ENCODE measurements at regions not wholly inside any gene's neighbourhood (a gene's known extent, or its start where the extent isn't known, plus 50 kb on each side); places are given as distances from the start of the nearest gene placed in this dataset.
"Not testable (repeated sequence)": the region's sequence is repeated elsewhere in the genome, so short reads cannot be mapped to it uniquely, and the experiment has no call there.

DNA sequence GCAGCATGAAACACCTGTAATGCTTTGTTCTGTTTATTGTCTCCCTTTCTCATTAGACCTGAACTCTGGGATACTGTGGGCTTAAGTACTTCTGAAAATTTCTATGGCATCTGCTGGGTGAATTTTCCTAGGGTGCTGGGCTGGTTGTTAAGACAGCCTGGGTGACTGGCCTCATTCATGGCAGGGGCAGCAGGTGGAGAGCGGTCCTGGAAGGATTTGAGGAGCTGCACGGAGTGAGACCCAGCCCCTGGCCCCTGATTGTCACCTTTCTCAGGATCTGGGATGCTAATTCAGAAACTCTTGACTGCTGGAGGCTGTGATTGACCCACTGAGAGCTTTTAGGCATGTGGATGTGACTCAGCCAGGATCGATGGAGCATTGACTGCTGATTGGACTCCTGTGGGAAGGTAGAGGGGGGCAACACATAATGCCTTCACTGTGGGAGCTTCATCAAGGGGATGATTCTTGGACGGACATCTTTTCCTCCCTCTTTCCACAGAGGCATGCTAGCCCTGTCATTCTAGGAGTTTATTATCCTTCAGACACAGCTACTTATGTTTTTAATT lies 252.0 kb downstream of the GOLGA6L6 start:
- H3K27ac ChIP-seq; H3K27me3 ChIP-seq (replicated peaks); DNase-seq (ENCODE audit: low read depth in 1 of 2, low spot score in 2 of 2); H3K4me1 ChIP-seq (replicated peaks); H3K9me3 ChIP-seq (replicated peaks); H3K4me3 ChIP-seq; H3K36me3 ChIP-seq: not testable (repeated sequence)

- not testable (repeated sequence) for H3K27ac ChIP-seq; H3K36me3 ChIP-seq; H3K4me3 ChIP-seq; H3K4me1 ChIP-seq (replicated peaks); DNase-seq (ENCODE audit: low read depth in 1 of 2, low spot score in 2 of 2); H3K27me3 ChIP-seq (replicated peaks); H3K9me3 ChIP-seq (replicated peaks)
Observed at GRCh38 chr15:20288800-20289537, 252.6 kb downstream of the GOLGA6L6 start.

DNA sequence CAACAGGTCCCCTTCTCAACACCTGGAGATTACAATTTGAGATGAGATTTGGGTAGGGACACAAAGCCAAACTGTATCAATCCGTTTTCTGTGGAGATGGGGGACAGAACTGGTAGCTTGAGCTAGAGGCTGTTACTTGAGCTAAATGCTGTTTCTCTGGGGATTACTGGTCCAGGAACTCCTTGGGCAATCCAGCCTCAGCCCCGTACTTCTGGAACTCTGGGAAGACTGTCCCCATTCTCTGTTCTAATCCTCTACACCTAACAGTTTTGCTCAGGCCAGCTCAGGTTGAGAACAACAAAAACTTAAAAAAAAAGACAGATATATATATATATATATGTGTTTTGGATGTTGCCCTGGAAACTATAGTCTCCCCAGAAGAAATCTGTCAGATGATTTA lies 255.0 kb downstream of the GOLGA6L6 start:
- not testable (repeated sequence) for H3K27me3 ChIP-seq (replicated peaks); H3K36me3 ChIP-seq; H3K27ac ChIP-seq; H3K4me1 ChIP-seq (replicated peaks); DNase-seq (ENCODE audit: low read depth in 1 of 2, low spot score in 2 of 2); H3K9me3 ChIP-seq (replicated peaks); H3K4me3 ChIP-seq

GRCh38 chr15:20285696-20286300 lies 255.8 kb downstream of the GOLGA6L6 start:
- not testable (repeated sequence) for H3K27me3 ChIP-seq (replicated peaks); H3K9me3 ChIP-seq (replicated peaks); H3K36me3 ChIP-seq; H3K27ac ChIP-seq; DNase-seq (ENCODE audit: low read depth in 1 of 2, low spot score in 2 of 2); H3K4me3 ChIP-seq; H3K4me1 ChIP-seq (replicated peaks)

- H3K36me3 ChIP-seq; H3K27ac ChIP-seq; H3K9me3 ChIP-seq (replicated peaks); H3K27me3 ChIP-seq (replicated peaks); H3K4me3 ChIP-seq; DNase-seq (ENCODE audit: low read depth in 1 of 2, low spot score in 2 of 2); H3K4me1 ChIP-seq (replicated peaks): not testable (repeated sequence)
Observed at GRCh38 chr15:20284891-20285535, 256.6 kb downstream of the GOLGA6L6 start.

DNA sequence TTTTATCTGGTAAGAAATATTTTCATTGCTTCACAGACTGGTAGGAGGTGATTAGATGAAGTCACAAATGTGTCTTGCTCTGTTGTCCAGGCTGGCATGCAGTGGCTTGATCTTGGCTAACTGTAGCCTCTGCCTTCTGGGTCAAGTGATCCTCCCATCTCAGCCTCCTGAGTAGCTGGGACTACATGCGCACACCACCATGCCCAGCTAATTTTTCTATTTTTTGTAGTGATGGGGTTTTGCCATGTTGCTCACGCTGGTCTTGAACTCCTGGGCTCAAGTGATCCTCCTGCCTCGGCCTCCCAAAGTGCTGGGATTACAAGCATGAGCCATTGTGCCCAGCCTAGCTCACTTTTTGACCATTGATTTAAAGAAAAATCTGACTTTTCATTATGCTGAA lies 257.9 kb downstream of the GOLGA6L6 start:
- not testable (repeated sequence) for H3K27me3 ChIP-seq (replicated peaks); H3K9me3 ChIP-seq (replicated peaks); H3K4me3 ChIP-seq; DNase-seq (ENCODE audit: low read depth in 1 of 2, low spot score in 2 of 2); H3K27ac ChIP-seq; H3K4me1 ChIP-seq (replicated peaks); H3K36me3 ChIP-seq

DNA sequence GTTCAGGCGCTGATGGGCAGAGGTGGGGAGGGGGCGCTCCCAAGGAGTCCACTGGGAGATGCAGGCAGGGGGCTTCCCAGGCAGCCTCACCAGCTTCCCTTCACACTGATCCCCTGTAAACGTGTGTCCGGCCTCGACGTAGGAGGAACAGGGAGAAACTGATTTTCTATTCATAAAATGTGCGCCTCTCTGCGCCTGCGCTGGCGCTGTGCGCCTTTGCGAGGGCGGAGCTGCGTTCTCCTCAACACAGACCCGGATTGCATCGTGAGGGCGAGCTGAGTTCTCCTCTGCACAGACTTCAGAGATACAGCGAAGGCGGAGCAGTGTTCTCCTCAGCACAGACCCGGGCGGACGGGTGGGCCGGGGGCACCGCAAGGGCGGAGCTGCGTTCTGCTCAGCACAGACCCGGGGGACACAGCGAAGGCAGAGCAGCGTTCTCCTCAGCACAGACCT lies 259.1 kb downstream of the GOLGA6L6 start:
- H3K4me3 ChIP-seq; H3K27me3 ChIP-seq (replicated peaks); DNase-seq (ENCODE audit: low read depth in 1 of 2, low spot score in 2 of 2); H3K27ac ChIP-seq; H3K9me3 ChIP-seq (replicated peaks); H3K4me1 ChIP-seq (replicated peaks); H3K36me3 ChIP-seq: not testable (repeated sequence)

DNA sequence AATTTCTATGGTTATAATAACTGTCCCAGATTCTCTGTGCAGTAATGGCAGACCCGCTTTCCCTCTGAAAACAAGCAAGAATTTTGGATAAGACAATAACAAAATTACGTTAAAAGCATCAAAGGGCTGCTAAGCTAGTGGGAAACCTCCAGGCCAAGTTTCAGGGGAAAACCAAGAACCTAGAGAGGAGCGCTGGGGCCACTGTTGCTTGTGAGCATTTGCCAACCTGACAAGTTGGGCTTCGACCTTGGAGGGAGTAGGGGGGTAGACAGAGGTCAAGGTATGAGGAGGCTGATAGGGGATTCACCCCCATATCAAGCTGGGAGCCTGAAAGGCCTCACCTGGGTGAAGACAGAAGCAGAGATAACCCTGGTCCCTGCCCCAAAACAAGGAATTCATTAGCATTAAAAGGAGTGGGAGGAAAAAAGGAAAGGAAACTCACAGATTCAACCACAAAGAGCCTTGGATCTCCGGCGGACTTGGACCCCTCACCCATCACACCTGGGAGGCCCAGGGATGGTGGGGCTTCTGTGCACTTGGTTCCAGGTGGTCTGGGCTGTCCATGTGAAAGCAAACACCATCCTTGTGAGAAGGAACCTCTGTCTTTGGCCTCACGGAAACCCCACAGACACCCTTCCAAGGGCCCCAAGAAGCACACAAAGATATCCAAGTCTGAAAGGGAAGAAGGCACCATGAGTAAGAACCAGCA lies 259.9 kb downstream of the GOLGA6L6 start:
- not testable (repeated sequence) for H3K4me3 ChIP-seq; H3K9me3 ChIP-seq (replicated peaks); H3K36me3 ChIP-seq; H3K27ac ChIP-seq; H3K4me1 ChIP-seq (replicated peaks); DNase-seq (ENCODE audit: low read depth in 1 of 2, low spot score in 2 of 2); H3K27me3 ChIP-seq (replicated peaks)

DNA sequence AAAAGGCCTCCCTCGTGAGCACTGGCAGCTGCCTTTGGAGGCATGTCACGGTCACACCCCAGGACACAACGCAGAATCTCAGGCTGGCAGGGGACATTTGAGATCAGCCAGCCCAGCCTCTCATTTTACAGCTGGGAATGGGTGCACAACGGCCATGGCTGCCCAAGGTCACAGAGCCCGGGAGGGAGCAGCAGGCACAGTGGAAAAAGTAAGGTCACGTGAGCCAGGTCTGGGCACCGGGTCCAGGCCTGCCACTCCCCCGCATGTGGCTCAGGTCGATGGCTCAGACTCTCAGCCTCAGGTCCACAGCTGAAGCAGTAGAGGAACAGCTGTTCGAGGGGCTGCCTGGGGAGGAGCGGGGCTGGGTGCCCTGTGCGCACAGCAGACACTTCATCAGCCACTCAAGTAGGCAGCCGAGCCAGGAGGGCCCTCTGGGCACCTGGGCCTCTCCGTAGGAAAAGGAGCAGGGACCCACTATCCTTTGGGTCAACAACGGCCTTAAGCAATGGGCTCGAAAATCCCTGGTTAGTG lies 260.6 kb downstream of the GOLGA6L6 start:
- no peaks in the 10 kb centered on the region for H3K4me1 ChIP-seq (replicated peaks)
- H3K27ac ChIP-seq: no peak overlapping the region
- no peaks in the 10 kb centered on the region for H3K9me3 ChIP-seq (replicated peaks)
- no peaks in the 10 kb centered on the region for H3K36me3 ChIP-seq
- H3K4me3 ChIP-seq: no peak overlapping the region
- no peaks in the 10 kb centered on the region for H3K27me3 ChIP-seq (replicated peaks)
- DNase-seq (ENCODE audit: low read depth in 1 of 2, low spot score in 2 of 2): no peak

GRCh38 chr15:20280141-20280932 lies 261.3 kb downstream of the GOLGA6L6 start:
- not testable (repeated sequence) for H3K4me3 ChIP-seq; DNase-seq (ENCODE audit: low read depth in 1 of 2, low spot score in 2 of 2); H3K36me3 ChIP-seq; H3K27ac ChIP-seq; H3K9me3 ChIP-seq (replicated peaks); H3K27me3 ChIP-seq (replicated peaks); H3K4me1 ChIP-seq (replicated peaks)

- not testable (repeated sequence) for H3K36me3 ChIP-seq; H3K9me3 ChIP-seq (replicated peaks); DNase-seq (ENCODE audit: low read depth in 1 of 2, low spot score in 2 of 2); H3K27me3 ChIP-seq (replicated peaks); H3K4me3 ChIP-seq; H3K4me1 ChIP-seq (replicated peaks); H3K27ac ChIP-seq
Observed at GRCh38 chr15:20279056-20279455, 262.5 kb downstream of the GOLGA6L6 start.

DNA sequence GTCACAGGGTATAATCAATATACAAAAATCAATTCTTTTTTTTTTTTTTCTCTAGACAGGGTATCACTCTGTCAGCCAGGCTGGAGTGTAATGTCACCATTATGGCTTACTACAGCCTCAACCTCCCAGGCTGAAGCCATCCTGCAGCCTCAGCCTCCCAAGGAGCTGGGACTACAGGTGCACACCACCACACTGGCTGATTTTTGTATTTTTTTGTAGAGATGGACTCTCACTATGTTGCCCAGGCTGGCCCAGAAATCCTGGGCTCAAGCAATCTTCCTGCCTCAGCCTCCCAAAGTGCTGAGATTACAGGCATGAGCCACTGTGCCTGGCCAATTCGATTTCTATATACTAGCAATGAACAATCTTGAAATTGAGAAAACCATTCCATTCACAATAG lies 263.2 kb downstream of the GOLGA6L6 start:
- not testable (repeated sequence) for H3K9me3 ChIP-seq (replicated peaks); H3K4me3 ChIP-seq; H3K27ac ChIP-seq; H3K27me3 ChIP-seq (replicated peaks); DNase-seq (ENCODE audit: low read depth in 1 of 2, low spot score in 2 of 2); H3K36me3 ChIP-seq; H3K4me1 ChIP-seq (replicated peaks)

DNA sequence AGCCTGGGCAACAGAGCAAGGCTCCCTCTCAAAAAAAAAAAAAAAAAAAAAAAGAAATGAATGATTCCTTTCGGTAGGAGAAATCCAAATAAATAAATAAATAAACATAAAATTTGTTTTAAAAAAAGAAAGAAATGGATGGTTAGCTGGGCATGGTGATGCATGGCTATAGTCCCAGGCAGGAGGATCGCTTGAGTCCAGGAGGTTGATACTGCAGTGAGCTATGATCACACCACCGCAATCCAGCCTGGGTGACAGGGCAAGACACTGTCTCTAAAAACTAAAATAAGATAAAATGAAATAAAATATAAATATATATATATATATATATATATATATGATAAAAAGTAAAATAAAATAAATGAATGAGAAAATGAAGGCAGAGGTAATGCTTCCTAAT lies 264.1 kb downstream of the GOLGA6L6 start:
- not testable (repeated sequence) for H3K27me3 ChIP-seq (replicated peaks); H3K36me3 ChIP-seq; DNase-seq (ENCODE audit: low read depth in 1 of 2, low spot score in 2 of 2); H3K27ac ChIP-seq; H3K4me3 ChIP-seq; H3K4me1 ChIP-seq (replicated peaks); H3K9me3 ChIP-seq (replicated peaks)

Measured in SJSA1 (cell line).